Stomach (tissue), 4 donors: ENCODE measurements at regions not wholly inside any gene's neighbourhood (a gene's known extent, or its start where the extent isn't known, plus 50 kb on each side); places are given as distances from the start of the nearest gene placed in this dataset.

ENCODE experiments used
- CTCF ChIP-seq, 7 experiments: fragments of 450-650 bp in 4 of 7; fragments of 200-600 bp in 3 of 7; sonication (generic) in 3 of 7; IDR thresholded peaks; one replicate each; pipeline ENCODE4 v1.5.1; 2016 to 2019; ENCODE audit warnings: antibody characterized with exemption in 7 of 7, control low read depth in 2 of 7, mild to moderate bottlenecking in 1 of 7
- POLR2A ChIP-seq, 4 donors: fragments of 450-650 bp; IDR thresholded peaks; one replicate each; pipeline ENCODE4 v1.6.1; 2016; ENCODE audit warnings: antibody characterized with exemption in 4 of 4, control low read depth in 2 of 4, mild to moderate bottlenecking in 1 of 4, moderate library complexity in 1 of 4
- POLR2AphosphoS5 ChIP-seq, 3 donors: sonication (generic); formaldehyde crosslinking; IDR thresholded peaks; one replicate each; pipeline ENCODE4 v1.6.1; 2016; ENCODE audit warnings: antibody characterized with exemption in 3 of 3

GRCh38 chr7:118858651-118859149 is 634.2 kb downstream of the ANKRD7 start:
- TF ChIP-seq CTCF (IDR thresholded peaks at IDR 0.05) (no peak), POLR2AphosphoS5 (IDR thresholded peaks at IDR 0.05) (no peak), POLR2A (IDR thresholded peaks at IDR 0.05) (no peak)
